B cell (primary cell): ENCODE measurements at regions not wholly inside any gene's neighbourhood (a gene's known extent, or its start where the extent isn't known, plus 50 kb on each side); places are given as distances from the start of the nearest gene placed in this dataset.

Experiments
- ATAC-seq: fragments of 200-7000 bp; cut with Tn5 transposase; one replicate; pipeline ENCODE4 v1.10.0; 2021; ENCODE audit warnings: low read depth, mild to moderate bottlenecking, moderate number of reproducible peaks, moderate library complexity
- CTCF ChIA-PET: fragments of 350-600 bp; sonication (Branson Sonifier 250); formaldehyde crosslinking; loops from one replicate; lab custom pipeline; 2021; ENCODE audit warnings: antibody characterized with exemption, inconsistent platforms; lab: Charles Lee
- POLR2A ChIA-PET: fragments of 350-600 bp; sonication (Branson Sonifier 250); formaldehyde crosslinking; loops from one replicate; lab custom pipeline; 2021; ENCODE audit warnings: antibody characterized with exemption; lab: Charles Lee
- DNase-seq: peaks from one replicate; pipeline ENCODE4 v3.0.0; 2013
- H2AFZ ChIP-seq: 2 replicates; pipeline ENCODE4 v1.6.1; 2012; ENCODE audit warnings: mild to moderate bottlenecking, low read depth, low read length; ENCODE audit not compliant: insufficient read depth, poor library complexity, severe bottlenecking
- H3K27ac ChIP-seq, 2 donors: 1 replicate in 1 of 2; 2 replicates in 1 of 2; pipeline ENCODE4 v1.5.1; 2012 to 2013; ENCODE audit warnings: low read length in 2 of 2, mild to moderate bottlenecking in 2 of 2, moderate library complexity in 1 of 2
- H3K27me3 ChIP-seq, 4 experiments: fragments of 200-600 bp in 1 of 4; sonication (generic) in 1 of 4; replicated peaks in 1 of 4; 1 replicate in 2 of 4; 2 replicates in 2 of 4; pipeline versions ENCODE4 v1.6.1 to v1.7.0; 2013 to 2016; ENCODE audit warnings: low read length in 3 of 4, mild to moderate bottlenecking in 2 of 4, mixed read lengths in 1 of 4, moderate library complexity in 1 of 4; ENCODE audit not compliant: insufficient read depth in 4 of 4, control insufficient read depth in 3 of 4; ENCODE audit errors: control extremely low read depth in 1 of 4
- H3K36me3 ChIP-seq, 2 experiments: replicated peaks in 1 of 2; 1 replicate in 1 of 2; 2 replicates in 1 of 2; pipeline versions ENCODE4 v1.6.1 to v1.7.1; 2013; ENCODE audit warnings: low read length in 1 of 2; ENCODE audit not compliant: insufficient read depth in 2 of 2, control insufficient read depth in 1 of 2; ENCODE audit errors: control extremely low read depth in 1 of 2, extremely low read depth in 1 of 2
- H3K4me1 ChIP-seq, 2 donors: fragments of 200-600 bp in 1 of 2; sonication (generic) in 1 of 2; 1 replicate in 1 of 2; 2 replicates in 1 of 2; pipeline versions ENCODE4 v1.5.1 to v1.6.1; 2013 to 2017; ENCODE audit warnings: low read length in 2 of 2; ENCODE audit not compliant: control insufficient read depth in 2 of 2, insufficient read depth in 2 of 2
- H3K4me2 ChIP-seq: replicated peaks from 2 replicates; pipeline ENCODE3; 2012; ENCODE audit warnings: mild to moderate bottlenecking, low read depth, low read length; ENCODE audit not compliant: poor library complexity, severe bottlenecking
- H3K4me3 ChIP-seq, 5 experiments: fragments of 200-600 bp in 1 of 5; sonication (generic) in 1 of 5; 1 replicate in 3 of 5; 2 replicates in 2 of 5; pipeline versions ENCODE4 v1.5.1 to v1.7.0; 2011 to 2016; ENCODE audit warnings: low read length in 4 of 5, mild to moderate bottlenecking in 4 of 5, low read depth in 2 of 5, control low read depth in 1 of 5, moderate library complexity in 1 of 5; ENCODE audit not compliant: insufficient read depth in 1 of 5; ENCODE audit errors: control extremely low read depth in 1 of 5, extremely low read depth in 1 of 5
- H3K79me2 ChIP-seq: fragments of 200-600 bp; sonication (generic); one replicate; pipeline ENCODE4 v1.6.0; 2016; ENCODE audit warnings: low read length; ENCODE audit not compliant: control insufficient read depth, insufficient read depth
- H3K9ac ChIP-seq: fragments of 200-600 bp; sonication (generic); 2 replicates; pipeline ENCODE4 v1.6.1; 2017; ENCODE audit warnings: mild to moderate bottlenecking, low read length, moderate library complexity
- H3K9me3 ChIP-seq, 3 donors: one replicate each; pipeline versions ENCODE4 v1.6.1 to v1.7.1; 2013; ENCODE audit warnings: low read length in 2 of 3; ENCODE audit not compliant: control insufficient read depth in 2 of 3, insufficient read depth in 1 of 3; ENCODE audit errors: control extremely low read depth in 1 of 3
- H4K20me1 ChIP-seq: 2 replicates; pipeline ENCODE4 v1.6.0; 2012; ENCODE audit warnings: mild to moderate bottlenecking, low read length; ENCODE audit not compliant: insufficient read depth, control insufficient read depth, poor library complexity, severe bottlenecking
- H3K27ac Mint-ChIP-seq: one replicate; pipeline ENCODE4 v1.8.0; 2021; ENCODE audit warnings: mixed read lengths
- H3K27me3 Mint-ChIP-seq: one replicate; pipeline ENCODE4 v1.8.0; 2021; ENCODE audit warnings: mixed read lengths
- H3K4me1 Mint-ChIP-seq: one replicate; pipeline ENCODE4 v1.8.0; 2021; ENCODE audit warnings: mixed read lengths
- H3K4me3 Mint-ChIP-seq: one replicate; pipeline ENCODE4 v1.8.0; 2021; ENCODE audit warnings: mixed read lengths
- H3K9me3 Mint-ChIP-seq: one replicate; pipeline ENCODE4 v1.8.0; 2022; ENCODE audit warnings: mixed read lengths; ENCODE audit not compliant: insufficient read depth
- EZH2 ChIP-seq: IDR thresholded peaks from 2 replicates; pipeline ENCODE4 v1.6.1; 2012; ENCODE audit warnings: borderline replicate concordance, low read depth, mild to moderate bottlenecking, moderate library complexity, low read length; ENCODE audit not compliant: insufficient read depth, poor library complexity, severe bottlenecking
- WGBS: methylation state at CpG from one replicate; pipeline ENCODE4 v1.1.5; 2013; ENCODE audit warnings: missing lambda C conversion rate; ENCODE audit not compliant: insufficient coverage; 5-methylcytosine and 5-hydroxymethylcytosine counted together
- intact Hi-C: fragments of 100-400 bp; cut with micrococcal nuclease; formaldehyde crosslinking; loops from one replicate; pipeline ENCODE4 v1.10.0; 2022
- TF ChIP-seq, protein P1 (sequence below): fragments of 200-600 bp; IDR thresholded peaks from one replicate; pipeline ENCODE4 v1.8.0; 2022; ENCODE audit warnings: antibody characterized with exemption, mild to moderate bottlenecking

- POLR2A ChIA-PET: no interaction called here
- no peaks in the 10 kb centered on the region for H3K9me3 Mint-ChIP-seq
- Histone ChIP-seq H3K4me1 (no peaks in the 10 kb centered on the region), H3K27ac (no peak overlapping the region), H3K79me2 (no peaks in the 10 kb centered on the region), H3K27me3 (peaks cover 0 to 2% (median 0%) of the 10 kb centered on the region in 4 experiments), H3K9me3 (peaks cover 0 to 3% (median 0%) of the 10 kb centered on the region in 3 donors), H3K4me2 (no peak overlapping the region), H3K4me3 (no peak overlapping the region), H3K36me3 (no peaks in the 10 kb centered on the region), H2AFZ (no peak overlapping the region), H3K9ac (no peak overlapping the region), H4K20me1 (no peaks in the 10 kb centered on the region)
- H3K27me3 Mint-ChIP-seq: peaks cover 9% of the 10 kb centered on the region
- no peak overlapping the region for H3K27ac Mint-ChIP-seq
- H3K4me3 Mint-ChIP-seq: no peak overlapping the region
- no peaks in the 10 kb centered on the region for H3K4me1 Mint-ChIP-seq
- ATAC-seq (no peak), DNase-seq (no peak)
- WGBS: no CpG with 5 or more reads among the region's 1 CpG
- no peak for TF ChIP-seq EZH2
- TF ChIP-seq, protein P1, sequence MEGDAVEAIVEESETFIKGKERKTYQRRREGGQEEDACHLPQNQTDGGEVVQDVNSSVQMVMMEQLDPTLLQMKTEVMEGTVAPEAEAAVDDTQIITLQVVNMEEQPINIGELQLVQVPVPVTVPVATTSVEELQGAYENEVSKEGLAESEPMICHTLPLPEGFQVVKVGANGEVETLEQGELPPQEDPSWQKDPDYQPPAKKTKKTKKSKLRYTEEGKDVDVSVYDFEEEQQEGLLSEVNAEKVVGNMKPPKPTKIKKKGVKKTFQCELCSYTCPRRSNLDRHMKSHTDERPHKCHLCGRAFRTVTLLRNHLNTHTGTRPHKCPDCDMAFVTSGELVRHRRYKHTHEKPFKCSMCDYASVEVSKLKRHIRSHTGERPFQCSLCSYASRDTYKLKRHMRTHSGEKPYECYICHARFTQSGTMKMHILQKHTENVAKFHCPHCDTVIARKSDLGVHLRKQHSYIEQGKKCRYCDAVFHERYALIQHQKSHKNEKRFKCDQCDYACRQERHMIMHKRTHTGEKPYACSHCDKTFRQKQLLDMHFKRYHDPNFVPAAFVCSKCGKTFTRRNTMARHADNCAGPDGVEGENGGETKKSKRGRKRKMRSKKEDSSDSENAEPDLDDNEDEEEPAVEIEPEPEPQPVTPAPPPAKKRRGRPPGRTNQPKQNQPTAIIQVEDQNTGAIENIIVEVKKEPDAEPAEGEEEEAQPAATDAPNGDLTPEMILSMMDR: no peak
- CTCF ChIA-PET: no interaction called here
- intact Hi-C loops: no loop called here
These were observed 78.7 kb upstream of the SLC25A26 start for GRCh38 chr3:66142079-66142478.

- Histone ChIP-seq H3K9me3 (peaks cover 0 to 3% (median 0%) of the 10 kb centered on the region in 3 donors), H3K4me1 (no peaks in the 10 kb centered on the region), H3K79me2 (no peaks in the 10 kb centered on the region), H4K20me1 (no peaks in the 10 kb centered on the region), H2AFZ (no peak overlapping the region), H3K9ac (no peak overlapping the region), H3K27me3 (peaks cover 0 to 2% (median 0%) of the 10 kb centered on the region in 4 experiments), H3K4me3 (no peak overlapping the region), H3K36me3 (no peaks in the 10 kb centered on the region), H3K27ac (no peak overlapping the region), H3K4me2 (no peak overlapping the region)
- ATAC-seq (no peak), DNase-seq (no peak)
- Mint-ChIP-seq H3K27ac (no peak overlapping the region), H3K4me1 (no peaks in the 10 kb centered on the region), H3K4me3 (no peak overlapping the region), H3K27me3 (peaks cover 9% of the 10 kb centered on the region), H3K9me3 (no peaks in the 10 kb centered on the region)
- POLR2A ChIA-PET: no interaction called here
- no peak for TF ChIP-seq EZH2
- TF ChIP-seq, protein P1: no peak
- WGBS: no CpG with 5 or more reads among the region's 7 CpGs
- CTCF ChIA-PET: no interaction called here
- intact Hi-C loops: no loop called here
These were observed 79.9 kb upstream of the SLC25A26 start for GRCh38 chr3:66140743-66141372.
